ENCODE measurements at regions not wholly inside any gene's neighbourhood (a gene's known extent, or its start where the extent isn't known, plus 50 kb on each side); places are given as distances from the start of the nearest gene placed in this dataset.

DNA sequence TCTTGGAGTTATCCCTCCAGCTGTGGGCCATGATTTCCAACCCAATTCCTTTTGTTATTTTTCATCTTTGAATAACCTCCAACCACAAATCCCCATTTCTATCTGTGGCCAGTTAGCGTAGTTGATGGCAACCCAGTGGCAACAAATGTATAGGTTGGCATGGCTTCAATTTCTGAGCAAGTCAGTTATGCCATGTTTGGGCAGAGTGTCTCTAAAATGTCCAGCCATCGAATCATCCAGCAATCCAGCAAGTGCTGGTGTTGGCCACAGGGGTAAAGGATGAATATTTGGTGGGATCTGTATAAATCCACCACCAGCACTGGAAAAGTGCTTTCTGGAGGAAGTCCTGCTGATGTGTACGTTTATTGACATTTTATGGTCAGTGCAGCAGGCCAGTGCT is 233.3 kb downstream of the MYLK4 start:
- no peak for TF ChIP-seq POLR2A (IDR thresholded peaks at IDR 0.05)
- TF ChIP-seq, protein P1, sequence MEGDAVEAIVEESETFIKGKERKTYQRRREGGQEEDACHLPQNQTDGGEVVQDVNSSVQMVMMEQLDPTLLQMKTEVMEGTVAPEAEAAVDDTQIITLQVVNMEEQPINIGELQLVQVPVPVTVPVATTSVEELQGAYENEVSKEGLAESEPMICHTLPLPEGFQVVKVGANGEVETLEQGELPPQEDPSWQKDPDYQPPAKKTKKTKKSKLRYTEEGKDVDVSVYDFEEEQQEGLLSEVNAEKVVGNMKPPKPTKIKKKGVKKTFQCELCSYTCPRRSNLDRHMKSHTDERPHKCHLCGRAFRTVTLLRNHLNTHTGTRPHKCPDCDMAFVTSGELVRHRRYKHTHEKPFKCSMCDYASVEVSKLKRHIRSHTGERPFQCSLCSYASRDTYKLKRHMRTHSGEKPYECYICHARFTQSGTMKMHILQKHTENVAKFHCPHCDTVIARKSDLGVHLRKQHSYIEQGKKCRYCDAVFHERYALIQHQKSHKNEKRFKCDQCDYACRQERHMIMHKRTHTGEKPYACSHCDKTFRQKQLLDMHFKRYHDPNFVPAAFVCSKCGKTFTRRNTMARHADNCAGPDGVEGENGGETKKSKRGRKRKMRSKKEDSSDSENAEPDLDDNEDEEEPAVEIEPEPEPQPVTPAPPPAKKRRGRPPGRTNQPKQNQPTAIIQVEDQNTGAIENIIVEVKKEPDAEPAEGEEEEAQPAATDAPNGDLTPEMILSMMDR (IDR thresholded peaks at IDR 0.05): no peak
